ENCODE measurements at regions not wholly inside any gene's neighbourhood (a gene's known extent, or its start where the extent isn't known, plus 50 kb on each side); places are given as distances from the start of the nearest gene placed in this dataset.

GRCh38 chr6:22751223-22751622 lies 181.9 kb downstream of the HDGFL1 start:
- Histone ChIP-seq H4K8ac (replicated peaks; ENCODE audit: insufficient read length, low read depth, low read length) (no peak overlapping the region), H2BK5ac (ENCODE audit: insufficient read length, low read length) (no peak overlapping the region), H2BK120ac (ENCODE audit: low read depth, low read length, poor library complexity, severe bottlenecking) (no peak overlapping the region), H3K9ac (ENCODE audit: extremely low read depth, insufficient read length, low read length) (no peak overlapping the region), H3K4me2 (ENCODE audit: insufficient read depth, insufficient read length, low read length) (no peak overlapping the region), H4K91ac (ENCODE audit: insufficient read length, low read depth, low read length) (no peak overlapping the region), H2BK15ac (ENCODE audit: low read depth, low read length) (no peak overlapping the region), H3K9me3 (ENCODE audit: control insufficient read depth, low read depth, low read length) (no peaks in the 10 kb centered on the region), H3K27ac (ENCODE audit: insufficient read length, low read depth, low read length) (no peak overlapping the region), H3K23ac (ENCODE audit: insufficient read length, low read depth, low read length) (no peak overlapping the region), H3K4ac (ENCODE audit: low read depth, low read length) (no peak overlapping the region), H3K56ac (ENCODE audit: insufficient read length, low read depth, low read length) (no peak overlapping the region), H3K14ac (ENCODE audit: insufficient read depth, low read length) (no peak overlapping the region), H3K18ac (ENCODE audit: insufficient read length, low read depth, low read length) (no peak overlapping the region), H2BK12ac (ENCODE audit: insufficient read length, low read depth, low read length) (no peak overlapping the region), H3T11ph (ENCODE audit: low read length) (no peak overlapping the region), H2AK5ac (ENCODE audit: insufficient read length, low read length) (no peak overlapping the region), H2AFZ (ENCODE audit: low read length) (no peak overlapping the region), H3K79me1 (ENCODE audit: insufficient read depth, low read depth, low read length, poor library complexity, severe bottlenecking) (no peaks in the 10 kb centered on the region), H3K4me1 (ENCODE audit: insufficient read depth, low read length) (no peaks in the 10 kb centered on the region), H3K79me2 (ENCODE audit: insufficient read depth, low read length) (no peaks in the 10 kb centered on the region), H3K27me3 (ENCODE audit: insufficient read depth, low read length) (no peaks in the 10 kb centered on the region), H2BK20ac (ENCODE audit: low read depth, low read length, poor library complexity, severe bottlenecking) (no peak overlapping the region), H4K5ac (ENCODE audit: insufficient read length, low read depth, low read length) (no peak overlapping the region), H3K23me2 (ENCODE audit: insufficient read length, low read depth, low read length, poor library complexity, severe bottlenecking) (no peaks in the 10 kb centered on the region), H4K20me1 (ENCODE audit: control insufficient read depth, insufficient read depth, insufficient read length) (no peaks in the 10 kb centered on the region)
- Mint-ChIP-seq H3K27me3 (ENCODE audit: low read depth) (no peaks in the 10 kb centered on the region), H3K9me3 (no peaks in the 10 kb centered on the region), H3K27ac (no peak overlapping the region), H3K4me3 (no peak overlapping the region), H3K4me1 (peaks cover 0 to 3% of the 10 kb centered on the region in 2 experiments; a peak in 2 of 4 replicates), H3K36me3 (ENCODE audit: insufficient read depth in 1 of 3, low read depth in 3 of 3) (no peaks in the 10 kb centered on the region)
- DNase-seq, result no peak
- no peak for TF ChIP-seq CTCF (conservative IDR thresholded peaks at IDR 0.05)
- WGBS (ENCODE audit: extremely low coverage, insufficient read length, low lambda C conversion rate), result no CpG with 5 or more reads among the region's 2 CpGs
